ENCODE measurements at regions not wholly inside any gene's neighbourhood (a gene's known extent, or its start where the extent isn't known, plus 50 kb on each side); places are given as distances from the start of the nearest gene placed in this dataset.

- DNase-seq, result no peak
Observed at GRCh38 chr20:21033817-21034216, 72.3 kb downstream of the LINC00237 start.

- no peak for DNase-seq
Observed at GRCh38 chr20:21031666-21032065, 74.5 kb downstream of the LINC00237 start.

- DNase-seq, result no peak
Observed at GRCh38 chr20:21029341-21029740, 76.8 kb downstream of the LINC00237 start.

- DNase-seq, result no peak
Observed at GRCh38 chr20:21028921-21029320, 77.2 kb downstream of the LINC00237 start.

- no peak for DNase-seq
Observed at GRCh38 chr20:21028436-21028835, 77.7 kb downstream of the LINC00237 start.

- no peak for DNase-seq
Observed at GRCh38 chr20:21027569-21027968, 78.6 kb downstream of the LINC00237 start.

- DNase-seq, result no peak
Observed at GRCh38 chr20:21026951-21027350, 79.2 kb downstream of the LINC00237 start.

- no peak for DNase-seq
Observed at GRCh38 chr20:21024420-21024819, 81.7 kb downstream of the LINC00237 start.

- DNase-seq, result no peak
Observed at GRCh38 chr20:21022925-21023324, 83.2 kb downstream of the LINC00237 start.

GRCh38 chr20:21021472-21021790, 84.7 kb downstream of the LINC00237 start:
- DNase-seq, result no peak

- DNase-seq, result no peak
Observed at GRCh38 chr20:21020659-21021471, 85.3 kb downstream of the LINC00237 start.

- no peak for DNase-seq
Observed at GRCh38 chr20:21019814-21020658, 86.1 kb downstream of the LINC00237 start.

GRCh38 chr20:21019468-21019813, 86.7 kb downstream of the LINC00237 start:
- DNase-seq, result no peak

GRCh38 chr20:21018576-21018975, 87.6 kb downstream of the LINC00237 start:
- no peak for DNase-seq

- DNase-seq, result no peak
Observed at GRCh38 chr20:21017528-21018085, 88.6 kb downstream of the LINC00237 start.

GRCh38 chr20:21016751-21017150, 89.4 kb downstream of the LINC00237 start:
- no peak for DNase-seq

GRCh38 chr20:21014528-21014927, 91.6 kb downstream of the LINC00237 start:
- no peak for DNase-seq

GRCh38 chr20:21008951-21009350, 97.2 kb downstream of the LINC00237 start:
- DNase-seq, result no peak

- no peak for DNase-seq
Observed at GRCh38 chr20:21006611-21007010, 99.5 kb downstream of the LINC00237 start.

- no peak for DNase-seq
Observed at GRCh38 chr20:21004386-21005076, 101.6 kb downstream of the LINC00237 start.

GRCh38 chr20:21003902-21004301, 102.3 kb downstream of the LINC00237 start:
- DNase-seq, result no peak

GRCh38 chr20:21002486-21002885, 103.7 kb downstream of the LINC00237 start:
- no peak for DNase-seq

GRCh38 chr20:20993372-20993771, 112.8 kb downstream of the LINC00237 start:
- DNase-seq, result no peak
